ENCODE measurements at regions not wholly inside any gene's neighbourhood (a gene's known extent, or its start where the extent isn't known, plus 50 kb on each side); places are given as distances from the start of the nearest gene placed in this dataset.

DNA sequence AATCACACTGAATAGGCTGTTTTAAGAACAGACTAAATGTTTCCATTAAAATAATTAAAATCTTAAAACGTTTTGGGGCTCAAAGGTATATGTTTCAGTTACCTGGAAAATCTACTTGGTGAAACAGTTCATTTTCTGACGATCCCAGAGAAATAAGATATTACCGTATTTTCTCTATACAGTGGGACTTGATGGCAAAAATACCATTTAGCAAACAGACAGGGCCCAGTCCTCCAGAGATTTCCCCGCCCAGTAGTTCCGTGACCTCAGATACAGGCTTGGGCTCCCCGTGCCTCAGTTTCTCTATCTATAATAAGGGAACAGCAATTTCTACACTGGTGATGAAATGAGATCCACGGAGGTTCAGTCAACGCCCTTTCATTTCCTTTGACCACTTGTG lies 304.4 kb downstream of the VRK1 start:
- TF ChIP-seq, protein P1, sequence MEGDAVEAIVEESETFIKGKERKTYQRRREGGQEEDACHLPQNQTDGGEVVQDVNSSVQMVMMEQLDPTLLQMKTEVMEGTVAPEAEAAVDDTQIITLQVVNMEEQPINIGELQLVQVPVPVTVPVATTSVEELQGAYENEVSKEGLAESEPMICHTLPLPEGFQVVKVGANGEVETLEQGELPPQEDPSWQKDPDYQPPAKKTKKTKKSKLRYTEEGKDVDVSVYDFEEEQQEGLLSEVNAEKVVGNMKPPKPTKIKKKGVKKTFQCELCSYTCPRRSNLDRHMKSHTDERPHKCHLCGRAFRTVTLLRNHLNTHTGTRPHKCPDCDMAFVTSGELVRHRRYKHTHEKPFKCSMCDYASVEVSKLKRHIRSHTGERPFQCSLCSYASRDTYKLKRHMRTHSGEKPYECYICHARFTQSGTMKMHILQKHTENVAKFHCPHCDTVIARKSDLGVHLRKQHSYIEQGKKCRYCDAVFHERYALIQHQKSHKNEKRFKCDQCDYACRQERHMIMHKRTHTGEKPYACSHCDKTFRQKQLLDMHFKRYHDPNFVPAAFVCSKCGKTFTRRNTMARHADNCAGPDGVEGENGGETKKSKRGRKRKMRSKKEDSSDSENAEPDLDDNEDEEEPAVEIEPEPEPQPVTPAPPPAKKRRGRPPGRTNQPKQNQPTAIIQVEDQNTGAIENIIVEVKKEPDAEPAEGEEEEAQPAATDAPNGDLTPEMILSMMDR (IDR thresholded peaks at IDR 0.05): no peak
- TF ChIP-seq POLR2A (IDR thresholded peaks at IDR 0.05): no peak
